Karpas-422 (cell line): ENCODE measurements at regions not wholly inside any gene's neighbourhood (a gene's known extent, or its start where the extent isn't known, plus 50 kb on each side); places are given as distances from the start of the nearest gene placed in this dataset.

ENCODE experiments used
- DNase-seq: peaks from one replicate; pipeline ENCODE4 v3.0.0-alpha.2; 2015
- H2AFZ ChIP-seq: fragments of 200-600 bp; sonication (generic); 2 replicates; pipeline ENCODE4 v1.6.1; 2014; ENCODE audit warnings: antibody characterized with exemption, low read length, mixed read lengths
- H3K27ac ChIP-seq: fragments of 200-600 bp; sonication (generic); 2 replicates; pipeline ENCODE4 v1.5.1; 2014; ENCODE audit warnings: mild to moderate bottlenecking, low read length, moderate library complexity
- H3K27me3 ChIP-seq: fragments of 200-600 bp; sonication (generic); 2 replicates; pipeline ENCODE4 v1.6.1; 2014; ENCODE audit warnings: low read length, mixed read lengths
- H3K36me3 ChIP-seq: fragments of 200-600 bp; sonication (generic); 2 replicates; pipeline ENCODE4 v1.6.1; 2014; ENCODE audit warnings: low read length, mixed read lengths; ENCODE audit not compliant: insufficient read depth
- H3K4me1 ChIP-seq: fragments of 200-600 bp; sonication (generic); 2 replicates; pipeline ENCODE4 v1.6.1; 2014; ENCODE audit warnings: mild to moderate bottlenecking, low read length, mixed read lengths
- H3K4me2 ChIP-seq: fragments of 200-600 bp; sonication (generic); 2 replicates; pipeline ENCODE4 v1.6.1; 2014; ENCODE audit warnings: low read length, low read depth, mild to moderate bottlenecking; ENCODE audit not compliant: poor library complexity, severe bottlenecking
- H3K4me3 ChIP-seq: fragments of 200-600 bp; sonication (generic); 2 replicates; pipeline ENCODE4 v1.5.1; 2014; ENCODE audit warnings: mild to moderate bottlenecking, antibody characterized with exemption, low read length, mixed read lengths
- H3K79me2 ChIP-seq: fragments of 200-600 bp; sonication (generic); 2 replicates; pipeline ENCODE4 v1.6.1; 2014; ENCODE audit warnings: mild to moderate bottlenecking, low read length, mixed read lengths
- H3K9ac ChIP-seq: fragments of 200-600 bp; sonication (generic); 2 replicates; pipeline ENCODE4 v1.6.0; 2014; ENCODE audit warnings: low read length
- H3K9me2 ChIP-seq: fragments of 200-600 bp; sonication (generic), shearing (Covaris generic); replicated peaks from 2 replicates; pipeline ENCODE4 v1.6.0; 2014; ENCODE audit warnings: mild to moderate bottlenecking, low read length, moderate library complexity; ENCODE audit not compliant: insufficient read depth
- H3K9me3 ChIP-seq: fragments of 300-700, 200-600 bp; sonication (generic); 2 replicates; pipeline ENCODE4 v1.6.1; 2014; ENCODE audit warnings: low read length, mixed read lengths
- H4K20me1 ChIP-seq: fragments of 200-600 bp; sonication (generic); 2 replicates; pipeline ENCODE4 v1.6.1; 2014; ENCODE audit warnings: mild to moderate bottlenecking, antibody characterized with exemption, low read length, low read depth; ENCODE audit not compliant: insufficient read depth

GRCh38 chr18:71846716-71847115 lies 697.4 kb downstream of the CBLN2 start:
- no peaks in the 10 kb centered on the region for H4K20me1 ChIP-seq
- H3K9ac ChIP-seq, result no peak overlapping the region
- no peak for DNase-seq
- H3K36me3 ChIP-seq, result no peaks in the 10 kb centered on the region
- H3K4me3 ChIP-seq, result no peak overlapping the region
- no peaks in the 10 kb centered on the region for H3K79me2 ChIP-seq
- no peak overlapping the region for H3K4me2 ChIP-seq
- no peaks in the 10 kb centered on the region for H3K4me1 ChIP-seq
- peaks cover 60% of the 10 kb centered on the region for H3K9me3 ChIP-seq
- H2AFZ ChIP-seq, result no peak overlapping the region
- H3K9me2 ChIP-seq, result no peaks in the 10 kb centered on the region
- no peak overlapping the region for H3K27ac ChIP-seq
- H3K27me3 ChIP-seq, result no peaks in the 10 kb centered on the region

- Histone ChIP-seq H3K4me2 (no peak overlapping the region), H3K36me3 (no peaks in the 10 kb centered on the region), H3K4me3 (no peak overlapping the region), H2AFZ (no peak overlapping the region), H3K79me2 (no peaks in the 10 kb centered on the region), H3K27me3 (no peaks in the 10 kb centered on the region), H3K9me2 (no peaks in the 10 kb centered on the region), H3K4me1 (no peaks in the 10 kb centered on the region), H3K27ac (no peak overlapping the region), H4K20me1 (no peaks in the 10 kb centered on the region), H3K9ac (no peak overlapping the region), H3K9me3 (peaks cover 59% of the 10 kb centered on the region)
- no peak for DNase-seq
Measured at GRCh38 chr18:71844814-71845213, 699.3 kb downstream of the CBLN2 start.

- Histone ChIP-seq H3K4me1 (no peaks in the 10 kb centered on the region), H2AFZ (no peak overlapping the region), H3K9me3 (peaks cover 57% of the 10 kb centered on the region), H3K27me3 (no peaks in the 10 kb centered on the region), H3K4me2 (no peak overlapping the region), H3K79me2 (no peaks in the 10 kb centered on the region), H3K9ac (no peak overlapping the region), H3K9me2 (no peaks in the 10 kb centered on the region), H3K36me3 (no peaks in the 10 kb centered on the region), H3K4me3 (no peak overlapping the region), H3K27ac (no peak overlapping the region), H4K20me1 (no peaks in the 10 kb centered on the region)
- no peak for DNase-seq
Measured at GRCh38 chr18:71842666-71843065, 701.5 kb downstream of the CBLN2 start.

GRCh38 chr18:71837547-71837946 lies 706.6 kb downstream of the CBLN2 start:
- no peak for DNase-seq
- no peaks in the 10 kb centered on the region for H4K20me1 ChIP-seq
- no peaks in the 10 kb centered on the region for H3K4me1 ChIP-seq
- H2AFZ ChIP-seq, result no peak overlapping the region
- no peak overlapping the region for H3K9ac ChIP-seq
- no peaks in the 10 kb centered on the region for H3K79me2 ChIP-seq
- no peak overlapping the region for H3K4me2 ChIP-seq
- no peak overlapping the region for H3K4me3 ChIP-seq
- H3K9me2 ChIP-seq, result no peaks in the 10 kb centered on the region
- H3K36me3 ChIP-seq, result no peaks in the 10 kb centered on the region
- no peak overlapping the region for H3K27ac ChIP-seq
- no peaks in the 10 kb centered on the region for H3K27me3 ChIP-seq
- H3K9me3 ChIP-seq, result peaks cover 51% of the 10 kb centered on the region

- Histone ChIP-seq H3K4me2 (no peak overlapping the region), H3K79me2 (no peaks in the 10 kb centered on the region), H3K9me2 (no peaks in the 10 kb centered on the region), H4K20me1 (no peaks in the 10 kb centered on the region), H3K9ac (no peak overlapping the region), H3K4me1 (no peaks in the 10 kb centered on the region), H3K27ac (no peak overlapping the region), H3K36me3 (no peaks in the 10 kb centered on the region), H2AFZ (no peak overlapping the region), H3K9me3 (peaks cover 43% of the 10 kb centered on the region), H3K27me3 (no peaks in the 10 kb centered on the region), H3K4me3 (no peak overlapping the region)
- DNase-seq, result no peak
Measured at GRCh38 chr18:71832946-71833617, 711.1 kb downstream of the CBLN2 start.

- no peak overlapping the region for H3K4me2 ChIP-seq
- no peaks in the 10 kb centered on the region for H3K9me2 ChIP-seq
- H4K20me1 ChIP-seq, result no peaks in the 10 kb centered on the region
- H3K27ac ChIP-seq, result no peak overlapping the region
- no peak for DNase-seq
- H3K79me2 ChIP-seq, result no peaks in the 10 kb centered on the region
- H3K9ac ChIP-seq, result no peak overlapping the region
- H3K9me3 ChIP-seq, result peaks cover 49% of the 10 kb centered on the region
- no peaks in the 10 kb centered on the region for H3K4me1 ChIP-seq
- no peaks in the 10 kb centered on the region for H3K36me3 ChIP-seq
- no peak overlapping the region for H2AFZ ChIP-seq
- no peak overlapping the region for H3K4me3 ChIP-seq
- H3K27me3 ChIP-seq, result no peaks in the 10 kb centered on the region
Measured at GRCh38 chr18:71831039-71831438, 713.1 kb downstream of the CBLN2 start.

- no peak overlapping the region for H2AFZ ChIP-seq
- no peaks in the 10 kb centered on the region for H3K9me2 ChIP-seq
- H3K36me3 ChIP-seq, result no peaks in the 10 kb centered on the region
- H3K9ac ChIP-seq, result no peak overlapping the region
- H3K4me2 ChIP-seq, result no peak overlapping the region
- no peaks in the 10 kb centered on the region for H4K20me1 ChIP-seq
- H3K79me2 ChIP-seq, result no peaks in the 10 kb centered on the region
- no peak overlapping the region for H3K4me3 ChIP-seq
- DNase-seq, result no peak
- no peaks in the 10 kb centered on the region for H3K27me3 ChIP-seq
- peaks cover 57% of the 10 kb centered on the region for H3K9me3 ChIP-seq
- H3K4me1 ChIP-seq, result no peaks in the 10 kb centered on the region
- no peak overlapping the region for H3K27ac ChIP-seq
Measured at GRCh38 chr18:71827301-71827700, 716.8 kb downstream of the CBLN2 start.

- Histone ChIP-seq H3K9me3 (peaks cover 67% of the 10 kb centered on the region), H3K9me2 (no peaks in the 10 kb centered on the region), H3K9ac (no peak overlapping the region), H3K27me3 (no peaks in the 10 kb centered on the region), H3K36me3 (no peaks in the 10 kb centered on the region), H4K20me1 (no peaks in the 10 kb centered on the region), H3K79me2 (no peaks in the 10 kb centered on the region), H3K4me1 (no peaks in the 10 kb centered on the region), H3K4me3 (no peak overlapping the region), H2AFZ (no peak overlapping the region), H3K4me2 (no peak overlapping the region), H3K27ac (no peak overlapping the region)
- DNase-seq, result no peak
Measured at GRCh38 chr18:71815305-71815704, 728.8 kb downstream of the CBLN2 start.
